ENCODE measurements at regions not wholly inside any gene's neighbourhood (a gene's known extent, or its start where the extent isn't known, plus 50 kb on each side); places are given as distances from the start of the nearest gene placed in this dataset.
"Not testable (repeated sequence)": the region's sequence is repeated elsewhere in the genome, so short reads cannot be mapped to it uniquely, and the experiment has no call there.

GRCh38 chr6:140193269-140193668 lies 818.8 kb upstream of the CITED2 start:
- TF ChIP-seq, protein P1, sequence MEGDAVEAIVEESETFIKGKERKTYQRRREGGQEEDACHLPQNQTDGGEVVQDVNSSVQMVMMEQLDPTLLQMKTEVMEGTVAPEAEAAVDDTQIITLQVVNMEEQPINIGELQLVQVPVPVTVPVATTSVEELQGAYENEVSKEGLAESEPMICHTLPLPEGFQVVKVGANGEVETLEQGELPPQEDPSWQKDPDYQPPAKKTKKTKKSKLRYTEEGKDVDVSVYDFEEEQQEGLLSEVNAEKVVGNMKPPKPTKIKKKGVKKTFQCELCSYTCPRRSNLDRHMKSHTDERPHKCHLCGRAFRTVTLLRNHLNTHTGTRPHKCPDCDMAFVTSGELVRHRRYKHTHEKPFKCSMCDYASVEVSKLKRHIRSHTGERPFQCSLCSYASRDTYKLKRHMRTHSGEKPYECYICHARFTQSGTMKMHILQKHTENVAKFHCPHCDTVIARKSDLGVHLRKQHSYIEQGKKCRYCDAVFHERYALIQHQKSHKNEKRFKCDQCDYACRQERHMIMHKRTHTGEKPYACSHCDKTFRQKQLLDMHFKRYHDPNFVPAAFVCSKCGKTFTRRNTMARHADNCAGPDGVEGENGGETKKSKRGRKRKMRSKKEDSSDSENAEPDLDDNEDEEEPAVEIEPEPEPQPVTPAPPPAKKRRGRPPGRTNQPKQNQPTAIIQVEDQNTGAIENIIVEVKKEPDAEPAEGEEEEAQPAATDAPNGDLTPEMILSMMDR (IDR thresholded peaks at IDR 0.05), result no peak
- TF ChIP-seq POLR2A (IDR thresholded peaks at IDR 0.05), result no peak
- TF ChIP-seq POLR2AphosphoS5 (IDR thresholded peaks at IDR 0.05), result no peak
- intact Hi-C loops (cut with DNase I), result no loop called here
- Histone ChIP-seq H3K4me1 (replicated peaks) (no peaks in the 10 kb centered on the region), H3K27ac (no peak overlapping the region), H3K36me3 (no peaks in the 10 kb centered on the region), H3K4me3 (no peak overlapping the region), H3K27me3 (replicated peaks; ENCODE audit: insufficient read depth) (no peaks in the 10 kb centered on the region), H3K9me3 (no peaks in the 10 kb centered on the region)
- DNase-seq (ENCODE audit: low spot score), result no peak
- WGBS, result 97% methylated on average over 2 of the region's 2 CpGs

DNA sequence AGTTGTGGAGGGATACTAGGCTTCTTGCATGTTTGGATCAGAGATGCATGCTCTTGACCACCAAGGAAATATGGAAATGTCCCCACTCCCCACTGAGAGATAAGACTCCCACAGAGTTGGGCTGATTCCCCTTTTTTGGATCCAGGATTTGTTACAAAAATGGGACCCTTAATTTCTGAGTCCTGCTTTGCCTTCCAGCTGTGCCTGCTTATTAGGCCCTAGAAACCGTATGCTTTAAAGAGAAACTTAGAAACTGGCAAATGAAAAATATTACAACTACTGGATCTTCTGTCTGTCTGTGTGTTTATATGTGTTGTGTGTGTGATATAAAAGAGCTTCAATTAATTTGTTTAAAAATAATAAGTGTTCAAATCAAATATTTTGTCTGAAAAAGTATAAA lies 817.6 kb upstream of the CITED2 start:
- TF ChIP-seq, protein P1 (IDR thresholded peaks at IDR 0.05), result no peak
- TF ChIP-seq POLR2AphosphoS5 (IDR thresholded peaks at IDR 0.05) (no peak), POLR2A (IDR thresholded peaks at IDR 0.05) (no peak)
- Histone ChIP-seq H3K27me3 (replicated peaks; ENCODE audit: insufficient read depth) (no peaks in the 10 kb centered on the region), H3K36me3 (no peaks in the 10 kb centered on the region), H3K9me3 (no peaks in the 10 kb centered on the region), H3K4me1 (replicated peaks) (no peaks in the 10 kb centered on the region), H3K4me3 (no peak overlapping the region), H3K27ac (no peak overlapping the region)
- DNase-seq (ENCODE audit: low spot score), result no peak
- intact Hi-C loops (cut with DNase I), result no loop called here
- 100% methylated on average over 1 of the region's 1 CpG for WGBS

GRCh38 chr6:140189263-140189662 lies 814.8 kb upstream of the CITED2 start:
- H3K27ac ChIP-seq; H3K36me3 ChIP-seq; H3K4me1 ChIP-seq (replicated peaks); intact Hi-C loops (cut with DNase I); H3K4me3 ChIP-seq; H3K27me3 ChIP-seq (replicated peaks; ENCODE audit: insufficient read depth); H3K9me3 ChIP-seq; DNase-seq (ENCODE audit: low spot score): not testable (repeated sequence)
- 84% methylated on average over 1 of the region's 1 CpG for WGBS

DNA sequence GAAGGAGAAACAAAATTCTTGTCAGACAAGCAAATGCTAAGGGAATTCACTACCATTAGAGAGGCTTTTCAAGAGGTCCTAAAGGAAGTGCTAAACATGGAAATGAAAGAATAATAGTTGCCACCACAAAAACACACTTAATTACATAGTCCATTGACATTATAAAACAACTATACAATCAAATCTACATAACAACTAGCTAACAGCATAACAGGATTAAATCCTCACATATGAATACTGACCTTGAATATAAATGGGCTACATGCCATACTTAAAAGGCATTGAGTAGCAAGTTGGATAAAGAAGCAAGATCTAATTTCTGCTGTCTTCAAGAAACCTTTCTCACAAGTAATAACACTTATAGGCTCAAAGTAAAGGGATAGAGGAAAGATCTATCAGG lies 811.5 kb upstream of the CITED2 start:
- Histone ChIP-seq H3K36me3 (no peaks in the 10 kb centered on the region), H3K4me1 (replicated peaks) (no peaks in the 10 kb centered on the region), H3K9me3 (no peaks in the 10 kb centered on the region), H3K4me3 (no peak overlapping the region), H3K27me3 (replicated peaks; ENCODE audit: insufficient read depth) (no peaks in the 10 kb centered on the region), H3K27ac (no peak overlapping the region)
- intact Hi-C loops (cut with DNase I), result no loop called here
- DNase-seq (ENCODE audit: low spot score), result no peak
- TF ChIP-seq POLR2AphosphoS5 (IDR thresholded peaks at IDR 0.05), result no peak
- TF ChIP-seq POLR2A (IDR thresholded peaks at IDR 0.05), result no peak
- TF ChIP-seq, protein P1 (IDR thresholded peaks at IDR 0.05), result no peak

- intact Hi-C loops (cut with DNase I), result no loop called here
- H3K4me1 ChIP-seq (replicated peaks), result no peaks in the 10 kb centered on the region
- no peaks in the 10 kb centered on the region for H3K9me3 ChIP-seq
- TF ChIP-seq, protein P1 (IDR thresholded peaks at IDR 0.05), result no peak
- TF ChIP-seq POLR2A (IDR thresholded peaks at IDR 0.05) (no peak), POLR2AphosphoS5 (IDR thresholded peaks at IDR 0.05) (no peak)
- no peak overlapping the region for H3K27ac ChIP-seq
- H3K36me3 ChIP-seq, result no peaks in the 10 kb centered on the region
- DNase-seq (ENCODE audit: low spot score), result no peak
- no peaks in the 10 kb centered on the region for H3K27me3 ChIP-seq (replicated peaks; ENCODE audit: insufficient read depth)
- H3K4me3 ChIP-seq, result no peak overlapping the region
Observed at GRCh38 chr6:140183881-140184280, 809.4 kb upstream of the CITED2 start.
